Myocyte (in vitro differentiated cells): ENCODE measurements at regions not wholly inside any gene's neighbourhood (a gene's known extent, or its start where the extent isn't known, plus 50 kb on each side); places are given as distances from the start of the nearest gene placed in this dataset.
"Not testable (repeated sequence)": the region's sequence is repeated elsewhere in the genome, so short reads cannot be mapped to it uniquely, and the experiment has no call there.

ENCODE experiments used
- DNase-seq: peaks from one replicate; pipeline ENCODE4 v3.0.0-alpha.2; 2012; ENCODE audit warnings: low read depth

GRCh38 chr18:9009703-9010488 is 92.6 kb upstream of the NDUFV2 start:
- DNase-seq = no peak

- DNase-seq = no peak
Measured at GRCh38 chr18:9011431-9011830, 91.1 kb upstream of the NDUFV2 start.

DNA sequence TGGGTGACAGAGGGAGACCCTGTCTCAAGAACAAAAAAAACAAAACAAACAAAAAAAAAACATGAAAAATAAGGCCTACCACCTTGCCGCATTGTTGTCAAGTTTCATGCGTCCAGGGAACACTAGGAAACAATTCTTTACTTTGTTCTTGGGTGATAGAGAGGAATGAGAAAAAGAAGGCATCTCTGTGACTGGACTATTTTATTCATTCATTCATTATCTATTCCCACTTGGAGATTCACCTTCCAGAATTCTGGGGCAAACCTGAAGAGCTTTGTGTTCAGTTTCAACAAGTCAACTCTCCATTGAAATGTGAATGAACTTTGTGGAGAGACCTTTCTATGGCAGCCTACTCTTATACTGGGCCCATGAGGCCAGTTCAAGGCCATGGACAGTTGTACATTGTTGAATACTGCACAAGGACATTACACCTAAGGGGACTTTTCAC is 88.5 kb upstream of the NDUFV2 start:
- no peak for DNase-seq

- no peak for DNase-seq
Measured at GRCh38 chr18:9015689-9016088, 86.8 kb upstream of the NDUFV2 start.

DNA sequence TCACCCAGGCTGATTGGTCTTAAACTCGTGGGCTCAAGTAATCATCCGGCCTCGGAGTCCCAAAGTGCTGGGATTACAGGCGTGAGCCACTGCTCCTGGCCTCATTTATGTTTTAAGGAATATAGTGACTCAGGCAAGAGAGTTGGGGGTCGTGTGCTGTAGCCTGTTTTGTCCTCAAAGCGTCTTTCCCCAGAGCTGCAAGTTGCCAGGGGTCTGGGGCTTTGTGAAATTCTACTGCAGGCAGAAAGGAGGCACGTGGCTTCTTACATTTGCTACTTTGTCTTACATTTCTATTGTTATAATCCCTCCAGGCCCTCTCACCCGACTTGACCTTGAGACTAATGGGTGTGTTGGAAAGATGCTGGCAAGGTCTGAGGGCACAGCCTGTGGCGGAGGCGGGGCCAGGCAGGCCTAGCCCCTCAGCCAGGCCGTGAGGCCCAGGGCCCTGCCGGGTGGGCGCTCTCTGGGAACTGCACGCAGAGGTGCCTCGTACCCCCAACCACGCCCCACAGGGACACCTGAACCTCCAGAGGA is 85.8 kb upstream of the NDUFV2 start:
- DNase-seq = no peak

GRCh38 chr18:9017167-9017904 is 85.2 kb upstream of the NDUFV2 start:
- peak; percentile 95 for DNase-seq

DNA sequence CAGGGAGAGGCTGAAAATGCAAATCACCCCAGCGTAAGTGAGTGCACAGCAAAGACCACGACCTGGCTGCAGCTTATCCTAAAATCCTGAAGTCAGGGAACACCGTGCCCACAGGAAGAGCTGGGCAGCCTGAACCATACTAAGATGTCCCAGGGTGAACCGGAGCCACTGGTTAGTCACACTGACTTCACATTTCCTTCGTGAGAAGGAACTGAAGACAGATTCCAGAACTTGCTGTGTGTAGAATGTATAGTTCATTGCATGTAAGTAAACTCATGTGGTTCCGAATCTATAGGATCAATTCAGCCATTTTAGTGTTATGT is 84.6 kb upstream of the NDUFV2 start:
- DNase-seq = no peak

DNA sequence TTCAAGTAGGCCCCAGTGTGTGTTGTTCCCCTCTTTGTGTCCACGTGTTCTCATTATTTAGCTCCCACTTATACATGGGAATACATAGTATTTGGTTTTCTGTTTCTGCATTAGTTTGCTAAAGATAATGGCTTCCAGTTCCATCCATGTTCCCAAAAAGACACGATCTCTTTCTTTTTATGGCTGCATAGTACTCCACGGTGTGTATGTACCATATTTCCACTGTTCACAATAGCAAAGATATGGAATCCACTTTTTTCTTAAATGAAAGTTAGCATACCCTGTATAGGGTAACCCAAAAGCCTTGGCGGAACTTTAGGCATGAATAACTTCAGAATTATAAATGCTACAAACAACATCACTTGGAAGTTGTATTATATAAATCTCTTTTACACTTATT is 83.4 kb upstream of the NDUFV2 start:
- DNase-seq = no peak

- no peak for DNase-seq
Measured at GRCh38 chr18:9020221-9020620, 82.3 kb upstream of the NDUFV2 start.

DNA sequence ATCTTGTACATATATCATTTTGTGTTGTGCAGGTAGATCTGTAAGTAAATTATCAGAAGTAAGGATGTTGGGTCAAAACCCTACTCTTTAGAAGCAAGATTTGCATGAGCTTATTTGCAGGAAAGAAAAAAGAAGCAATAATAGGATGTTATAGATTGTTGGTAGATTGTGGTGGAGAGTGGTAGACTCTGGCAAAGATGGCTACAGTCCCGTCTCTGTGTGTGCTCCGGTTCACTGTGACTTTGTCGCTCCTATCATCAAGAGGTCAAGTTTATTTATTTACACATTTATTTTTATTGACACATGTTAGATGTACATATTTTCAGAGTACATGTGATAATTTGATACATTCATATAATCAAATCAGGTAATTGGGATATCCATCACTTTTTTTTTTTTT is 81.0 kb upstream of the NDUFV2 start:
- no peak for DNase-seq

- no peak for DNase-seq
Measured at GRCh38 chr18:9022397-9023155, 79.9 kb upstream of the NDUFV2 start.

- DNase-seq = not testable (repeated sequence)
Measured at GRCh38 chr18:9024031-9024646, 78.4 kb upstream of the NDUFV2 start.

DNA sequence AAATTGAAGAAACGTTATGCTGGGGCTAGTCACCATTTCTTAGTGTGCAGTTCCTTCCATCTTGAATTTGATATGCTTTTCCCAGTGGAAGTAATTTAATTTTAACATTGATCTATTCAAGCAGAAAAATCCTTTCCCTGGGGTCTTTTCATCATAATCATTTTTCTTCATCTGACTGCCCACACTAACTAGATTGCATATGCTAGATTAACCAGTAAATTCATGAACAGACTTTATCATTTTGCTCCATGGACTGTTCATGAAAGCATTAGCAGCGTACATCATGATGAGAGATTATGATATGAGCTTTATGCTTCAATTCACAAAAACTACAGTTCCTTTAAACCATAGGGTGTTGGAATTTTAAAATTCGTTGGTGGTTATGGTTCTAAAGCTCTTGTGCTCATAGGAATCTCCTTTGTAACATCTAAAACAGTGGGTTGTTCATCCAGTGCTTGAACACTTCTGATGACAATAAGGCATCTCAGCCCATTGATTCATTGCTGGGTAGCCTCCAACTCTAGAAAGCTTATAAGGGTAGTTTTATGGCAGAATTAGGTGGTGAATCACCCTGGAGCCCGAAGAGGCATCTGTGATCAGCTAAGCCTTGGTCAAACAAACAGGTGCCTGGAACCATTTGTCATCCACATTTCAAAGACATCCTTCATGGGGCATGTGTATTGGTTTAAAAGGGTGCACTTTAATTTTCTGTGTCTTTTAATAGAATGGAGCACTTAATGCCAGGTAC is 77.2 kb upstream of the NDUFV2 start:
- peak; percentile 95 for DNase-seq

DNA sequence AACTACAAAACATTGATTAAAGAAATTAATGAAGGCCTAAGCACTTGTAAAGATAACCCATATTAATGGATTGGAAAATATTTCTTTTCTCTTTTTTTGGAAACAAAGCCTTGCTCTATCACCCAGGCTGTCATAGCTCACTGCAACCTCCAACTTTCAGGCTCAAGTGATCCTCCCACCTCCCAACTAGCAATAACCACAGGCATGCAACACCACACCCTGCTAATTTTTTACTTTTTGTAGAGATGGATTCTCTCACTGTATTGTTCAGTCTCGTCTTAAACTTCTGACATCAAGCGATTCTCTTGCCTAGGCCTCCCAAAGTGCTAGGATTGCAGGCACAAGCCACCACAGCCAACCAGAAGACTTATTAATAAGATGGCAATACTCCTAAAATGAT is 73.4 kb upstream of the NDUFV2 start:
- peak; percentile 47 for DNase-seq

- DNase-seq = no peak
Measured at GRCh38 chr18:9032519-9032918, 70.0 kb upstream of the NDUFV2 start.

DNA sequence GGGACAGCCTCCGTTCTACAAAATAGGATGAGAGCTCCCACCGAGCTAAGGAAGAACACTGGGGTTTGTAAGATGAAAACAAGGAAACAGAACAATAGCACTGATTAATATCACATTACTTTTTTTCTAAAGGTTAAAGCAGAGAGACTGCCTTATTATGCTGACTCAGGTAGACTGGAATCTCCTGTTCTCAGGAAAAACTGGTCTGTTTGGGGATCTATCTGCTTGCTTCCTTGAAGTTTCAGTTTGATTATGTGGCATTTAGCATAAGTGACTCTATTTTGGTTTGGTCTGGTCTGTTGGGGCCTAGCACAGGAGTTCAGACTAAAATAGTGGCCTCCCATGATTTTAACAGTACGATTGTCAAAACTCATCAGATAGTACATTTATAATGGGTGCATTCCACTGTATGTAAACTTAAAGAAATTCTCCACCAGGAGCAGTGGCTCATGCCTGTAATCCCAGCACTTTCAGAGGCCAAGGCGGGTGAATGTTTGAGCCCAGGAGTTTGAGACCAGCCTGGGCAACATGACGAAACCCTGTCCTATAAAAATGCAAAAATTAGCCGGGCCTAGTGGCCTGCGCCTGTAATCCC is 64.1 kb upstream of the NDUFV2 start:
- no peak for DNase-seq

DNA sequence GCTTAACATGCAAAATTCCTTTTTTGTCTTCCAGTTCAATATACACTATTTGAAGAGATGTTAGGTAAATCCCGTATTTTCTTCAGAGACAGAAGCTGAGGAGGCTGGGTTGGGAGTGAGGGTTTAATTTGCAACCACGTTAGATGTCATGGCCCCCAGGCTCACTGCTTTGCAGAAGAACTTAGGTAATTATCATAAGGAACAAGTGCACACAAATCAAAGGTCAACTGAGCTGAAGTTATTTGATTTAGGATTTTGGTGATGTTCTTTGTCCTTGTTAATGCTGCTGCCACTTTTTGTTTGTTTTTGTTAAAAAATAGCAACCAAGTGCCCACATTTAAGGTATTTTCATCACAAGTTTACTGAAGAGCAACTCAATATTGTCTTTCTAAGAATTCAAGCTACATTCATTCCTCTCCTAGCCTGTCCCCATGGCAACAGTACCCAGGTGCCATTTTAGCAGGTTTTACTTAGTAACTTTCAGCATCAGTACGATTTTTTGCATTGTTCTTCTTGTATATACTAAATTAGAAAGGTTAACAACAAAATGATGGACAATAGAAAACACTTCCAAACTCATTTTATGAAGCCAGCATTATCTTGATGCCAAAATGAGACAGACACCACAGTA is 62.9 kb upstream of the NDUFV2 start:
- DNase-seq = no peak

DNA sequence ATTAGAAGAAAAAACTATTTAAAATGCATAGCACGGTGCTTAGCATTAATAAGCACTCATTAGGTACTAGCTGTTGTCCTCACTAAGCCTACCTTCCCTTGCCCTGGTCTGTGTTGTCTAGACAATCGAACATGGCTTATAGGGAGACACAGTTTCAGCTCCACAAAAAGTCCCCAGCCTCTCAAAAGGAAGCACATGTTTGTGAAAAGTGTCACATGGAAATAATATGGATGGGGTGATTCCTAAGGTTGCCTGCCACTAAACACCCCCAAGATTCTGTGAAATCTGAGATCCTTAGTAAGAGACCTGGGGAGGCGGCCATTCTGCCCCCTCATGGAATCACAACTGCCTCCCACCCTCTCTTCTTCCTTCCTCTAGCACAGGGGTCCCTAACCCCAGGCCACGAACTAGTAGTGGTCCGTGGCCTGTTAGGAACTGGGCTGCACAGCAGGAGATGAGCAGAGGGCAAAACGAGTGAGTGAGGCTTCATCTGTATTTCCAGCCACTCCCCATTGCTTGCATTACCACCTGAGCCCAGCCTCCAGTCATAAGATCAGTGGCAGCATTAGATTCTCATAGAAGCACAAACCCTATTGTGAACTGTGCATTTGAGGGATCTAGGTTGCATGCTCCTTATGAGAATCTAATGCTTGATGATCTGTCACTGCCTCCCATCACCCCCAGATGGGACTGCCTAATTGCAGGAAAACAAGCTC is 59.6 kb upstream of the NDUFV2 start:
- no peak for DNase-seq

GRCh38 chr18:9043581-9043980 is 58.9 kb upstream of the NDUFV2 start:
- DNase-seq = no peak
